ENCODE measurements at regions not wholly inside any gene's neighbourhood (a gene's known extent, or its start where the extent isn't known, plus 50 kb on each side); places are given as distances from the start of the nearest gene placed in this dataset.
A peak's percentile ranks its signal among the peaks of the same experiment; 100 is the strongest.

DNA sequence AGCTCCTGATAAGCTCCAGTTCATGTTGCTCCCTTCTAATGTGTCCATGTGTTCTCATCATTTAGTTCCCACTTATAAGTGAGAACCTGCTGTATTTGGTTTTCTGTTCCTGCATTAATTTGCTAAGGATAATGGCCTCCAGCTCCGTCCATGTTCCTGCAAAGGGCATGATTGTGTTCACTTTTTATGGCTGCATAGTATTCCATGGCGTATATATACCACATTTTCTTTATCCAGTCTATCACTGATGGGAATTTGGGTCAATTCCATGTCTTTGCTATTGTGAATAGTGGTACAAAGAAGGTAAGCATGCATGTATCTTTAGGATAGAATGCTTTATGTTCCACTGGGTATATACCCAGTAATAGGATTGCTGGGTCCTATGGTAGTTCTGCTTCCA lies 197.2 kb upstream of the ITM2A start:
- no peak overlapping the region for H3K4me3 ChIP-seq (ENCODE audit: low read depth, low read length, poor library complexity, severe bottlenecking)
- no peak for DNase-seq (ENCODE audit: low spot score)
- POLR2A ChIA-PET (ENCODE audit: low non-redundant PET): no interaction called here
- intact Hi-C loops (cut with micrococcal nuclease; ENCODE audit: unreplicated experiment): no loop called here
- no peaks in the 10 kb centered on the region for H3K27me3 ChIP-seq (replicated peaks; ENCODE audit: insufficient read depth, low read depth, low read length, poor library complexity)
- H3K36me3 ChIP-seq (ENCODE audit: insufficient read depth, low read length, poor library complexity, severe bottlenecking): no peaks in the 10 kb centered on the region
- no peaks in the 10 kb centered on the region for H3K9me3 ChIP-seq (ENCODE audit: low read depth, low read length, poor library complexity, severe bottlenecking)
- TF ChIP-seq, protein P1, sequence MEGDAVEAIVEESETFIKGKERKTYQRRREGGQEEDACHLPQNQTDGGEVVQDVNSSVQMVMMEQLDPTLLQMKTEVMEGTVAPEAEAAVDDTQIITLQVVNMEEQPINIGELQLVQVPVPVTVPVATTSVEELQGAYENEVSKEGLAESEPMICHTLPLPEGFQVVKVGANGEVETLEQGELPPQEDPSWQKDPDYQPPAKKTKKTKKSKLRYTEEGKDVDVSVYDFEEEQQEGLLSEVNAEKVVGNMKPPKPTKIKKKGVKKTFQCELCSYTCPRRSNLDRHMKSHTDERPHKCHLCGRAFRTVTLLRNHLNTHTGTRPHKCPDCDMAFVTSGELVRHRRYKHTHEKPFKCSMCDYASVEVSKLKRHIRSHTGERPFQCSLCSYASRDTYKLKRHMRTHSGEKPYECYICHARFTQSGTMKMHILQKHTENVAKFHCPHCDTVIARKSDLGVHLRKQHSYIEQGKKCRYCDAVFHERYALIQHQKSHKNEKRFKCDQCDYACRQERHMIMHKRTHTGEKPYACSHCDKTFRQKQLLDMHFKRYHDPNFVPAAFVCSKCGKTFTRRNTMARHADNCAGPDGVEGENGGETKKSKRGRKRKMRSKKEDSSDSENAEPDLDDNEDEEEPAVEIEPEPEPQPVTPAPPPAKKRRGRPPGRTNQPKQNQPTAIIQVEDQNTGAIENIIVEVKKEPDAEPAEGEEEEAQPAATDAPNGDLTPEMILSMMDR (conservative IDR thresholded peaks at IDR 0.05; ENCODE audit: low read depth, low read length): no peak
- TF ChIP-seq EZH2 (IDR thresholded peaks at IDR 0.05; ENCODE audit: borderline replicate concordance, low read depth, low read length, poor library complexity, severe bottlenecking): no peak
- CTCF ChIA-PET: no interaction called here
- H3K4me1 ChIP-seq (ENCODE audit: insufficient read depth, low read length, poor library complexity, severe bottlenecking): no peaks in the 10 kb centered on the region
- H3K27ac ChIP-seq (ENCODE audit: low read depth, low read length, poor library complexity, severe bottlenecking): no peak overlapping the region
- BruUV-seq (replicated peaks): no TSS peak

DNA sequence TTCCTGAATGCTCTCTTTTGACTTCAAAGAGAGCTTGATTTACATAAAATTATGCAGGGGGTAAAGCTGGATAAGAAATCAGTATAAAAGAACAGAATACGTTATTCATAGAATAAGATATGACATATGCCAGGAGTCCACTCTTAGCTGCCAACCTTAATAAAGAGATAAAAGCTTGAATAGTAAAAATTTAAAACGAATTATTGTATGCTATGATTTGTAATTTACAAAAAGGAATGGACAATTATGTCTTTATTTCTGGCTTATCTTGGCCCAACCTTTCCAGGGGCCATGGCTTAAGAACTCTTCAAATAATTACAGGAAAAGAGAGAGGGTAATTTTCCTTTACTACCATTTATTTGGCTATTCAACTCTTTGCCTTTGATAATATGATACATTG lies 192.2 kb upstream of the ITM2A start:
- Histone ChIP-seq H3K36me3 (ENCODE audit: insufficient read depth, low read length, poor library complexity, severe bottlenecking) (no peaks in the 10 kb centered on the region), H3K9me3 (ENCODE audit: low read depth, low read length, poor library complexity, severe bottlenecking) (no peaks in the 10 kb centered on the region), H3K27ac (ENCODE audit: low read depth, low read length, poor library complexity, severe bottlenecking) (no peak overlapping the region), H3K27me3 (replicated peaks; ENCODE audit: insufficient read depth, low read depth, low read length, poor library complexity) (no peaks in the 10 kb centered on the region), H3K4me1 (ENCODE audit: insufficient read depth, low read length, poor library complexity, severe bottlenecking) (peaks cover 7% of the 10 kb centered on the region), H3K4me3 (ENCODE audit: low read depth, low read length, poor library complexity, severe bottlenecking) (no peak overlapping the region)
- no TSS peak for BruUV-seq (replicated peaks)
- CTCF ChIA-PET: no interaction called here
- TF ChIP-seq, protein P1 (conservative IDR thresholded peaks at IDR 0.05; ENCODE audit: low read depth, low read length): no peak
- no peak for TF ChIP-seq EZH2 (IDR thresholded peaks at IDR 0.05; ENCODE audit: borderline replicate concordance, low read depth, low read length, poor library complexity, severe bottlenecking)
- intact Hi-C loops (cut with micrococcal nuclease; ENCODE audit: unreplicated experiment): no loop called here
- POLR2A ChIA-PET (ENCODE audit: low non-redundant PET): no interaction called here
- DNase-seq (ENCODE audit: low spot score): no peak

DNA sequence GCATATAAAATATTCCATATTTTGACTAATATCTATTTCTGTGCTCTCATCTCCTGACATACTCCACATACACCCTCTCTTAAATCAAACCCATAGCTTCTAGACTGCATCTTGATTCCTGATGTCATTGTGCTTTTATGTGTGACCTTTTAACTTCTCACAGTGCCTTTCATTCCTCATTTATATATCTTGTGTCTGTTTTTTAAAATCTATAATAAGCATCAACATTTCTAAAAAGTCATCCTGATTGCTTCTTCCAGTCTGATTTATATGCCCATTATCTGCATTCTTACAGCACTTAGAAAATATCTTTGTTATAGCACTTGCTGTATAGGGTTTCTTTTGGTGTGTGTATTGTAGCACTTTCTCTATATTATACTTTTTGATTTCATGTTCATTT lies 190.1 kb upstream of the ITM2A start:
- POLR2A ChIA-PET (ENCODE audit: low non-redundant PET): no interaction called here
- CTCF ChIA-PET: no interaction called here
- no TSS peak for BruUV-seq (replicated peaks)
- intact Hi-C loops (cut with micrococcal nuclease; ENCODE audit: unreplicated experiment): no loop called here
- H3K9me3 ChIP-seq (ENCODE audit: low read depth, low read length, poor library complexity, severe bottlenecking): no peaks in the 10 kb centered on the region
- DNase-seq (ENCODE audit: low spot score): peak; percentile 45
- H3K27me3 ChIP-seq (replicated peaks; ENCODE audit: insufficient read depth, low read depth, low read length, poor library complexity): no peaks in the 10 kb centered on the region
- no peak overlapping the region for H3K27ac ChIP-seq (ENCODE audit: low read depth, low read length, poor library complexity, severe bottlenecking)
- peaks cover 7% of the 10 kb centered on the region for H3K4me1 ChIP-seq (ENCODE audit: insufficient read depth, low read length, poor library complexity, severe bottlenecking)
- H3K4me3 ChIP-seq (ENCODE audit: low read depth, low read length, poor library complexity, severe bottlenecking): no peak overlapping the region
- H3K36me3 ChIP-seq (ENCODE audit: insufficient read depth, low read length, poor library complexity, severe bottlenecking): no peaks in the 10 kb centered on the region
- TF ChIP-seq EZH2 (IDR thresholded peaks at IDR 0.05; ENCODE audit: borderline replicate concordance, low read depth, low read length, poor library complexity, severe bottlenecking): no peak
- TF ChIP-seq, protein P1 (conservative IDR thresholded peaks at IDR 0.05; ENCODE audit: low read depth, low read length): no peak
